ENCODE measurements at regions not wholly inside any gene's neighbourhood (a gene's known extent, or its start where the extent isn't known, plus 50 kb on each side); places are given as distances from the start of the nearest gene placed in this dataset.

DNA sequence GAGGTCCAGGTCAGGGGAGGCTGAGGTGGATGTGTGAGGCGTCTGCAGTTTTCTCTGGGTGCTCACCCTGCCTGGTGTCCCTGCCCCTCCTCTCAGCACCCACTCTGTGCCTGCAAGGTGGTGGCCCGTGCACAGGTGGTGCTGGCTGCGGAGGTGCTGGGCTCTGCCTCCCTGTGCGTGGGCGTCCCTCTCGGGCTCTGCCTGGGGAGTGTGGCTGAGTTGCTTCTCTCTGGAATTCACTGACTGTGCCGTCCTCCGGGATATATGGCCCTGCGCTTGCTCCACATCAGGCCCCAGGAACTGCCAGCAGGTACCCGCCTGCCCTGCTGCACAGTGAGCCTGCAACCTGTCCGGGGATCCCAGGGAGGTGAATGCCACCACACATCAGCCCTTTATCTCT, 379.1 kb downstream of the TMEM121 start:
- DNase-seq = no peak
- Mint-ChIP-seq H3K27me3 (ENCODE audit: insufficient read depth, unreplicated experiment) (peaks cover 5% of the 10 kb centered on the region), H3K4me3 (ENCODE audit: unreplicated experiment) (no peak overlapping the region), H3K27ac (ENCODE audit: unreplicated experiment) (no peak overlapping the region), H3K9me3 (ENCODE audit: unreplicated experiment) (no peaks in the 10 kb centered on the region), H3K36me3 (ENCODE audit: insufficient read depth, unreplicated experiment) (no peaks in the 10 kb centered on the region), H3K4me1 (ENCODE audit: low read depth, unreplicated experiment) (no peaks in the 10 kb centered on the region)
- Histone ChIP-seq H3K9me3 (no peaks in the 10 kb centered on the region), H3K4me3 (ENCODE audit: low read depth, low read length) (no peak overlapping the region), H3K27me3 (replicated peaks; ENCODE audit: control insufficient read depth, insufficient read depth, low read length) (no peaks in the 10 kb centered on the region; the same call in 1 of the 2 replicates), H3K36me3 (ENCODE audit: control insufficient read depth, insufficient read depth, low read length) (no peaks in the 10 kb centered on the region), H3K4me1 (no peaks in the 10 kb centered on the region)
- TF ChIP-seq, protein P1, sequence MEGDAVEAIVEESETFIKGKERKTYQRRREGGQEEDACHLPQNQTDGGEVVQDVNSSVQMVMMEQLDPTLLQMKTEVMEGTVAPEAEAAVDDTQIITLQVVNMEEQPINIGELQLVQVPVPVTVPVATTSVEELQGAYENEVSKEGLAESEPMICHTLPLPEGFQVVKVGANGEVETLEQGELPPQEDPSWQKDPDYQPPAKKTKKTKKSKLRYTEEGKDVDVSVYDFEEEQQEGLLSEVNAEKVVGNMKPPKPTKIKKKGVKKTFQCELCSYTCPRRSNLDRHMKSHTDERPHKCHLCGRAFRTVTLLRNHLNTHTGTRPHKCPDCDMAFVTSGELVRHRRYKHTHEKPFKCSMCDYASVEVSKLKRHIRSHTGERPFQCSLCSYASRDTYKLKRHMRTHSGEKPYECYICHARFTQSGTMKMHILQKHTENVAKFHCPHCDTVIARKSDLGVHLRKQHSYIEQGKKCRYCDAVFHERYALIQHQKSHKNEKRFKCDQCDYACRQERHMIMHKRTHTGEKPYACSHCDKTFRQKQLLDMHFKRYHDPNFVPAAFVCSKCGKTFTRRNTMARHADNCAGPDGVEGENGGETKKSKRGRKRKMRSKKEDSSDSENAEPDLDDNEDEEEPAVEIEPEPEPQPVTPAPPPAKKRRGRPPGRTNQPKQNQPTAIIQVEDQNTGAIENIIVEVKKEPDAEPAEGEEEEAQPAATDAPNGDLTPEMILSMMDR (IDR thresholded peaks at IDR 0.05; ENCODE audit: insufficient read depth in 1 of 2, low read depth in 1 of 2, low read length in 1 of 2, severe bottlenecking in 1 of 2, unreplicated experiment in 1 of 2) = no peak
- ChIA-PET CTCF (no interaction called here), POLR2A (no interaction called here)
- no TSS peak for BruUV-seq (replicated peaks)
- intact Hi-C loops (cut with micrococcal nuclease; ENCODE audit: unreplicated experiment) = no loop called here

DNA sequence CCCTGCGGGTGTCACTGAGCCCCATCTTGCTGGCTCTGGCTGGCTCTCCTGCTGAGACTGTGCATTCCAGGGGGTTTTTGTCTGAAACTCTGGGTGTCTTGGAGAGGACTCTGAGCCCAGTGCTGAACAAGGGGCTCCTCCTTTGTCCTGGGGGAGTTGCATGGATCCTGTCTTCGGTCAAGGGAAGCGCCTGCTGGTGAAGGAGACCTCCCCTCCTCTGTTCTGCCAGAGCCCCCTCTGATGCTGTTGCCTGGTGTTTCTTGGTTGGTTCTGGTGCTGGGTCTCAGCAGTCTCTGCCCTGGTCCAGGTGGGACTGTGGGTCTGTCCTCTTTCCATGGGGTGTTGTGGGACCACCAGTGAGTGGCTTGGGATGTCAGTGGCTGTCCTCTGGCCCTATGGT, 380.9 kb downstream of the TMEM121 start:
- Histone ChIP-seq H3K36me3 (ENCODE audit: control insufficient read depth, insufficient read depth, low read length) (no peaks in the 10 kb centered on the region), H3K4me1 (no peaks in the 10 kb centered on the region), H3K9me3 (no peaks in the 10 kb centered on the region), H3K27me3 (replicated peaks; ENCODE audit: control insufficient read depth, insufficient read depth, low read length) (no peaks in the 10 kb centered on the region), H3K4me3 (ENCODE audit: low read depth, low read length) (no peak overlapping the region)
- no peak overlapping the region for H3K4me3 Mint-ChIP-seq (ENCODE audit: unreplicated experiment)
- no TSS peak for BruUV-seq (replicated peaks)
- H3K36me3 Mint-ChIP-seq (ENCODE audit: insufficient read depth, unreplicated experiment) = no peaks in the 10 kb centered on the region
- no peaks in the 10 kb centered on the region for H3K4me1 Mint-ChIP-seq (ENCODE audit: low read depth, unreplicated experiment)
- no peak for DNase-seq
- TF ChIP-seq, protein P1 (IDR thresholded peaks at IDR 0.05; ENCODE audit: insufficient read depth in 1 of 2, low read depth in 1 of 2, low read length in 1 of 2, severe bottlenecking in 1 of 2, unreplicated experiment in 1 of 2) = no peak
- no peaks in the 10 kb centered on the region for H3K9me3 Mint-ChIP-seq (ENCODE audit: unreplicated experiment)
- intact Hi-C loops (cut with micrococcal nuclease; ENCODE audit: unreplicated experiment) = no loop called here
- ChIA-PET POLR2A (no interaction called here), CTCF (no interaction called here)
- H3K27ac Mint-ChIP-seq (ENCODE audit: unreplicated experiment) = no peak overlapping the region
- peaks cover 5% of the 10 kb centered on the region for H3K27me3 Mint-ChIP-seq (ENCODE audit: insufficient read depth, unreplicated experiment)

DNA sequence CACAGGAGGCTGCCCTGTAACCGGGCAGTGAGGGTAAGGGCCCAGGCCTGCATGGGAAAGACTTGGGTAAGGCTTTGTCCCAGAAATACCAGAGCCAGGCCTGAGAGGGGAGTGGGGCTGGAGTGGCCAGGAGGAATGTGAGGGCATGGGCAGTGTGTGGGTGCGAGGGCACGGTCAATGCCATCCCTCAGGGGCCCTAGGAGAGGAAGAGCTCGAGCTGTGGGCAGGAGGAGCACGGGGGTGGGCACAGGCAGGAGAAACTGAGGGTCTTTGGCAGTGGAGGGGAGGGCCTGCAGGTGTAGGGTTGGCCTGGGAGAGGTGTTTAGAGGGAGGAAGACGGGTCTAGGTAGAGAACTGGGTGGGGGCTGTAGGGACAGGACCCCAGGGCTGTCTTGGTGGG, 381.6 kb downstream of the TMEM121 start:
- ChIA-PET CTCF (no interaction called here), POLR2A (no interaction called here)
- no peaks in the 10 kb centered on the region for H3K9me3 Mint-ChIP-seq (ENCODE audit: unreplicated experiment)
- no TSS peak for BruUV-seq (replicated peaks)
- intact Hi-C loops (cut with micrococcal nuclease; ENCODE audit: unreplicated experiment) = no loop called here
- H3K4me1 Mint-ChIP-seq (ENCODE audit: low read depth, unreplicated experiment) = no peaks in the 10 kb centered on the region
- H3K4me3 ChIP-seq (ENCODE audit: low read depth, low read length) = no peak overlapping the region
- H3K4me1 ChIP-seq = no peaks in the 10 kb centered on the region
- no peak overlapping the region for H3K27ac Mint-ChIP-seq (ENCODE audit: unreplicated experiment)
- no peak overlapping the region for H3K4me3 Mint-ChIP-seq (ENCODE audit: unreplicated experiment)
- no peaks in the 10 kb centered on the region for H3K36me3 ChIP-seq (ENCODE audit: control insufficient read depth, insufficient read depth, low read length)
- H3K9me3 ChIP-seq = no peaks in the 10 kb centered on the region
- H3K36me3 Mint-ChIP-seq (ENCODE audit: insufficient read depth, unreplicated experiment) = no peaks in the 10 kb centered on the region
- no peak for DNase-seq
- TF ChIP-seq, protein P1 (IDR thresholded peaks at IDR 0.05; ENCODE audit: insufficient read depth in 1 of 2, low read depth in 1 of 2, low read length in 1 of 2, severe bottlenecking in 1 of 2, unreplicated experiment in 1 of 2) = no peak
- no peaks in the 10 kb centered on the region for H3K27me3 ChIP-seq (replicated peaks; ENCODE audit: control insufficient read depth, insufficient read depth, low read length)
- peaks cover 5% of the 10 kb centered on the region for H3K27me3 Mint-ChIP-seq (ENCODE audit: insufficient read depth, unreplicated experiment)
